HG03045 (cell line): ENCODE measurements at regions not wholly inside any gene's neighbourhood (a gene's known extent, or its start where the extent isn't known, plus 50 kb on each side); places are given as distances from the start of the nearest gene placed in this dataset.
"Not testable (repeated sequence)": the region's sequence is repeated elsewhere in the genome, so short reads cannot be mapped to it uniquely, and the experiment has no call there.

ENCODE experiments used
- ATAC-seq: cut with Tn5 transposase; IDR thresholded peaks from one replicate; pipeline ENCODE4 v1.9.1; 2021; ENCODE audit warnings: mild to moderate bottlenecking, moderate library complexity; ENCODE audit not compliant: unreplicated experiment

DNA sequence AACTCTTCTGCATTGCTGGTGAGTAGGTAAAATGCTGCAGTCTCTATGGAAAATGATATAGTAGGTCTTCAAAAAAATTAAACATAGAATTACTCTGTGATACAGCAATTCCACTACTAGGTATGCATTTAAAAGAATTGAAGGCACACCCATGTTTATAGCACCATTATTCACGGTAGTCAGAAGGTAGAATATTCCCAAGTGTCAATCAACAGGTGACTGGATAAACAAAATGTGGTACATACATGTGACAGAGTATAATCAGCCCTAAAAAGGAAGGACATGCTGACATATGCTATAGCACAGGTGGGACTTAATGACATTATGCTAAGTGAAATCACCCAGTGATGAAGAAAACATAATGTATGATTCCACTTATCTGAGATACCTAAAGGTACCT, 123.3 kb downstream of the CCER1 start:
- ATAC-seq, result no peak

DNA sequence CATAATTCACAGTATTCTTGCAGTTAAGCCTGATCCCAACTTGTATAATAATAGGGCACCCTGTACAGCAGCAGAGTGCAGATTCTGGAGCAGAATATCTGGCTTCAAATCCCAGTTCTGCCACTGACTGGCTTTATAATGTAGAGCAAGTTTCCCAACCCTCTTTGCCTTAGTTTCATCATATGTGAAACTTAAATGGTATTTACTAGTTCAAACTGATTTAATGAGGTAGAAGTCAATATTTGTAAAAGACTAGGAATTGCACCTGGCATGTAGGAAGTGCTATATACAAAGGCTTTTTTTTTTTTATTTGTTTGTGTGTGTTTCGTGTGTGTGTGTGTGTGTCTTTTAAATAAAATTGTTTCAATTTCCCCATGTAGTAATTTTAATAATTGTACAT, 125.9 kb downstream of the CCER1 start:
- ATAC-seq, result no peak

DNA sequence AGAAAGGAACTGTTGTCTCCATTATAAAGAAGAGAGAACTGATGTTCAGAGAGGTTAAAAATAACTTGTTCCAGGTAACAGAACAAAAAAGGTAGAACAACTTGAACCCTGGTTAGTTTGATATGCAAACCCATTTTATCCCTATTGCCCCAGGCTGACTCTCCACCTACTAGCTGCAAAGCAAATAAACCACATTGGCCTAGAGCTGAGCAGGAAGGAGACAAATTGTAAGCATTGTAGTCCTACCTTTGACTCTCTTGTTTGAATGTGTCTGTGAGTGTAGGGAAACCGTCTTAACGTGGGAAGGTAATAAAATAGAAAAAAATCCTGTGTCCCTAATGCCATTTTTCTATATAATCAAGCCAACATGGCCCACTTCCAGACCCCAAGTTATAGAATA, 126.4 kb downstream of the CCER1 start:
- no peak for ATAC-seq

DNA sequence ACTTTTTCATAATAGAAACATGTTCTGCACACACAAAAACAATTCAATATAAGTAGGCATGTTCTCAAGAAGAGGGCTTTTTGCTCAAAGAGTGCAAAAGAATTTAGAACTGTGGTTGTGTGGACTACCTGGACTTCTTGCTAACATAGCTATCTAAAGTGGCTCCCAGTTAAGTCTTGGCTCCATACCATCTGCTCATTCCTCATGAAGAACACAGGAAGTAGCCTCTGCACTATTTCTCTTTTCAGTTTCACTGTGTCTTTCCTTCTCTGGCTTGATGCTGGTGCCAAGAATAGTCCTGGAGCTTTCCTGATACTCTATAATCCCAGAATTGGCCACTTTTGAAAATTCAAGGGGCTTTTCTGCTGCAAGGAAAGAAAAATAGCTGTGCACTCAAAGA, 127.4 kb downstream of the CCER1 start:
- no peak for ATAC-seq

DNA sequence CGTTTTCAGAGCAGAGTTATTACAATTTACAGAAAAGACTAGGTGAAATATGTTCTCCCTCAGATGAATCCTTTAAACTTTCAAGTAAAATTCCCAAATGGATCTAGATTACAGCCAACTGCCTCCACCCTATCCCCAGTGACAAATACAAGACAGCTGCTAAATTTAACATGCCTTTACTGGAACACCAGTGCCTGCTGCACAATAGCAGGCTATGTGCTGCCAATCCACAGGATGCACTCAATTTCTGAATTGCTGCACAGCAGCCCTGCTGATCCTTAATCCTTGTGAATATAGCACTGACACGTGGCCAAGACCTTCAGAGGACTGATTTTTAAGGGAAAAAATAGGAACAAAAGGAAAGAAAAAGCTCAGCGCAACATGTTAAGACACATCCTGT, 128.9 kb downstream of the CCER1 start:
- ATAC-seq, result no peak

DNA sequence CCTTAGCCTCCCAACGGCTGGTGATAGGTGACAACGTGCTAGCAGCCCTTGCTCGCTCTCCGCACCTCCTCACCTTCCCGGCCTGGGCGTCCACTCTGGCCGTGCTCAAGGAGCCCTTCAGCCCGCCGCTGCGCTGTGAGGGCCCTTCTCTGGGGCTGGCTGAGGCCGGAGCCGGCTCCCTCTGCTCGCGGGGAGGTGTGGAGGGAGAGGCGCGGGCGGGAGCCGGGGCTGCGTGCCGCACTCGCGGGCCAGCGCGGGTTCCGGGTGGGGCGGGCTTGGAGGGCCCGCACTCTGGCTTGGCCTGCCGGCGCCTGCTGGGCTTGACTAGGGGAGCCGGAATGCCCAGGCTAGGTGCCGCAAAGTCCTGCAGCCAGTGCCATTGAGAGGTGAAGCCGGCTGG, 131.1 kb downstream of the CCER1 start:
- ATAC-seq, result no peak

DNA sequence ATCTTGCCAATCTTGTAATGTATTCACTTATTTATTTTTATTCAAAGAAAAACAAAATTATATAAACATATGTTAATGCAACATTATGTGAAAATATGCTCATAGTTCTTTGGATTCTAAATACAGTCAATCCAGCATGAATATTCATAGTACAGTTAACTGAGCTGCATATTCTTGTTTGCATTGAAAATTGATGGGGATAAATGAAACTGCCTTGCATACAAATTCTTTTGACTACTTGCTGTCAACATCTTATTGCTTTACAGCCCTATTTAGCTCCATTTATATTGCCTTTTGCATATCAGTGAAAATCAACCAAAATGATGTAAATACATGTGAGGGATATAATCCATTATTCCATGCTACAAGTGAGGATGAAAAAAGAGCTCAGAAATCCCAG, 135.3 kb downstream of the CCER1 start:
- ATAC-seq, result no peak

DNA sequence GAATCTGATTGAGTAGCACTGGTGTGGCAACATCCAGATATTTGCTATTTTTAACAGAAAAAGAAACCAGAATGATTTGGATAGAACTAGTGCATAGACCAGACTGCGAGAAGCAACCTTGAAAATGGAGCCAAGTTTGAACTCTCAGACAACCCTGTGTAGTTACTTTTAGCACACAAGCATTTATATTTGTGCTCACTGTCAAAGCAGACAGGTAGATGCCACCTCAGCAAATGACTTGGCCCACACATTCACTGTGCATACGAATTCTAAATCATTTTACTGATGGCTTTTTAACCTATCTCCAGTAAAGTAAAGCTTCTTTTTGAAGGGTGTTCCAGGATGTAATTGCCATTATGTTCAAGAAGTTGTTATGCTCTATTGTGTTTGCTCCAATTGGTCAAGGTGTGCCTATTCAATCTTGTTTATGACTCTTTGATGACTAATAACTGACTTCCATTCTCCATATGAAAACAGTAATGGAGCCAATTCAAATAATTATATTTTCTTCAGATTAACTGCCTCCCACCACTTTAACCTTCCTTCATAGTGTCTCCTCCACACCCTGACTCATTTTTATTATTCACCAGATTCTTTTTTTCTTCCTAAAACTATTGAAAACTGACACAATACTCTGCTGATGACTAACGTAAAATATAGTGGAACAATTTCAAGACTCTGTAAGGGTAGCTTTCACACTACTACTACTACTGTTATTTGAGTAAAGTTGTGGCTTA, 138.5 kb downstream of the CCER1 start:
- no peak for ATAC-seq

DNA sequence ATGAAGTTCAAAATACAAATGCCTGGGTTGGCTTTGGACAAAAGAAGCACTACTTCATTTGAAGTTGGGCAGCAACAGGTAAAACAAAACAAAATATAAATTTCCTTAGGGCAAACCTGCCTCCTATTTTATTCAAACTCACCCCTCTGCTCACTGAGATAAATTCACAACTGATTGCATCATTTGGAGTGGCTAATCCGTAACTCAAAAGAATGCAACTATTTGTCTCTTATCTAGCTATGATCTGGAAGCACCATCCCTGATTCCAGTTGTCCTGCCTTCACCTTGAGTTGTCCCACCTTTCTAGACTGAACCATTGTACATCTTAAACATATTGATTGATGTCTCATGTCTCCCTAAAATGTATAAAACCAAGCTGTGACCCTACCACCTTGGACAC, 145.0 kb downstream of the CCER1 start:
- no peak for ATAC-seq

DNA sequence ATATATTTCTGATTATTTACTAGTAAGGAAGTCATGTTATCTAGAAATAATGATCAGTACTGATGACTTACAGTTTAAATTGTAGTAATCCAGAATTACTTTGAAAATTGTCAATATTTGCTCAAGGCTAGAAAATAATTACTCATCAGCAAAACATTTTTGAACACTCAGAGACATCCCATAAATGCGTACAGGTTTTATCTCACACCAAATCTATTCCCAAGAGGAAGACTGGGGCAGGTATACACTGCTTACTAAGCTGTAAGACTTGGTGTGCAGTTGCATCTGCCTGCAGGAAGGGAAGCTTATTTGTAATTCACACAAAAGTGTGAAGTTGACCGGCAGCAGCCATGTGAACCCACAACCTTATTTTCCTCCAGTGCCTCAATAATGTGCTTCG, 146.4 kb downstream of the CCER1 start:
- ATAC-seq, result no peak

DNA sequence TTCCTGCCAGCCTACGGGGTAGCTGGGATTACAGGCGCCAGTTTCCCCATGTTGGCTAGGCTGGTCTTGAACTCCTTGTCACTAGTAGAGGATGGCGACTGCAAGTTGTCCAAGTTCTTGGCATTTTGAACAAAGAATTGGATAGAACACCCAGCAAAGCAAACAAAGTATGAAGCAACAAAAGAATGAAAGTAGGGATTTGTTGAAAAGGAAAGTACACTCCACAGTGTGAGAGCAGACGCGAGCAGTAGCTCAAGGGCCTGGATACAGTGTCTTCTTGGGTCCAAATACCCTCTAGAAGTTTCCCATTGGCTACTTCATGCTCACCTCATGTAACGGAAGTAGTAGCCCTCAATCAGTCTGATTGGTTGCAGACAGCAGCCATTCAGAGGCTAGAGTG, 152.2 kb downstream of the CCER1 start:
- no peak for ATAC-seq

DNA sequence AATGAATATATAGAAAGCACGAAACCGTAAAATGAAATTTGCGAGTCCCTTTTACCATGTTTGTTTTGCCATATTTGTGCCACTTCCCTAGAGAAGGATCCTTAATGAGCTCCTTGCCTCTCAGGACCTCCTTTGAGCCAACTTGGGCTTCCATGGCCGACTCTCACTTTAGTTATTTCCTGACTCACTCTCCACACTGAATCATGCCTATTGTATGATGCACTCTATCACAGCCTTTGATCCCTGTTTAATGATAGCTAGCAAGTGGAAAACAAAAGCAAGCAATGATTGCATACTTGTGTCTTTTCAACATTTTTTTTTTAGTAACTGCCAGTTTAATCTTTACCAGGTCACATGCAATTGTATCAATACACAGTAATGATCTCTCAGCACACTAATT, 153.2 kb downstream of the CCER1 start:
- no peak for ATAC-seq

DNA sequence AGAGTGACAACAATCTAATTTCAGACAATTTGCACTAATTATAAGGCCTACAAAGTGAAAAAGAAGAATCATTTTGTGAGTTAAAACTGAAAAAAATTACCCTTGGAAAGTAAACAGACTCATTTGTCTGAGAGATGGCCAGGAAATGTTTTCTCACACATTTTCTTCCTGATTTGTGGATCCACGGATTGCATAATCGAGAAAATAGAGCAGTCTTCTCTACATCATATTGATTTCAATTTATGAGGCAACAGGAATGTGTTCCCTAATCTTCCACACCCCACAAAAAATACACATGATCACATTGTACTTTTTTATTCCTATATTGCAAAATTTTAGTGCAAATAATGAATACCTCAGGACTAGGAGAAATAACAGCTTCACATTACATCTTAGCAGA, 160.8 kb downstream of the CCER1 start:
- no peak for ATAC-seq

DNA sequence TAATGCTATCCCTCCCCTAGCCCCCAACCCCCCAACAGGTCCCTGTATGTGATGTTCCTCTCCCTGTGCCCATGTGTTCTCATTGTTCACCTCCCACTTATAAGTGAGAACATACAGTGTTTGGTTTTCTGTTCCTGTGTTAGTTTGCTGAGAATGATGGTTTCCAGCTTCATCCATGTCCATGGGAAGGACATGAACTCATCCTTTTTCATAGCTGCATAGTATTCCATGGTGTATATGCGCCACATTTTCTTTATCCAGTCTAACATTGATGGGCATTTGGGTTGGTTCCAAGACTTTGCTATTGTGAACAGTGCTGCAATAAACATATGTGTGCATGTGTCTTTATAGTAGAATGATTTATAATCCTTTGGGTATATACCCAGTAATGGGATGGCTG, 162.3 kb downstream of the CCER1 start:
- ATAC-seq, result not testable (repeated sequence)

DNA sequence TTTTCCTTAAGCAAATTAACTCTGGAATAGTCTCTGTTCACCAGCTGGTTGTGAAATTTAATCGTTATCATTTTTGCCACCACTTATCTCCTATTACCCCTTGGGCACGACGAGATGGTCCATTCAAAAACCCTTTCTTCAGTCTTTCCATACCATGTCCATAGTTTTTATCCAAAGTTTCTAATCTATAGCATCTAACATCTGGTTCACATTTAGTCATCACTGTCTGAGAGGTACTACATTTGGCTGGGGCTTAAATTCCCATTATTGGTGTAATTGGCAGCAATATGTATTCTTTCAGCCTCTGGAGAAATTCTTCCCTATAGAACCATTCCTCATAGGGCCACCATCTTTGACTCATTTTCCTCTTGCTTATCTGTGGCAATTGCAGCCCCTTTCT, 163.5 kb downstream of the CCER1 start:
- no peak for ATAC-seq

DNA sequence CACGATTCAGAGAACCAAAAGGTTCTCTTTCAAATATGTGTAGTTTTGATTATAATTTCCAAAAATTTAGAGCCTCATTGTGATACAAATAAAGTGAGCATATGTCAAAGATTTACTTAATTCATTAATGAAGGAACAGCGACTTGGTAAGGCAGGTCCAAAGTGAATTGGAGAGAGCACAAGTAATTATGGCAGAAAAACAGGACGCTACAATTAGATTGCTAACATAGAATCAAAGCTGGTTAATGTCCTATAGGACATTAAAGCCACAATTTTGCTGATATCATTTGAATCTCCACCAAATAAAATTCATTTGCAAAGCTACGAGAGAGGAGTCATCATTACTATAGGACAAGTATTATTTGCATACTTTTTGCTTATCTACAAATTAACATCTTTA, 164.2 kb downstream of the CCER1 start:
- ATAC-seq, result no peak

DNA sequence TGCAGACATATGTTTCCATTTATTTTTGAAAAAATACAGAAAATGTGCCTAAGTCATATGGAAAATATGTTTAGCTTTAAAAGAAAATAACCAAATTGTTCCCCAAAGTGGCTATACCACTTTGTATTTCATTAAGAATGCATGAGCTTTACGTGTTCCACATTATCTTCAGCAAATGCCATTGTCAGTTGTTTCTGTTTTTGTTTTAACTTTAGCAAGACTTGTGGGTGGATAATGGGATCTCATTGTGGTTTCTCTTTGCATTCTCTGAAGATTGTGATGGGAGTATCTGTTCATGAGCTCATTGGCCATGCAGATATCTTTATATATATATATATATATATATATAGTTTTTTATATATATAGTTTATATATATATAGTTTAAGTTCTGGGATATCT, 181.5 kb downstream of the CCER1 start:
- ATAC-seq, result no peak

DNA sequence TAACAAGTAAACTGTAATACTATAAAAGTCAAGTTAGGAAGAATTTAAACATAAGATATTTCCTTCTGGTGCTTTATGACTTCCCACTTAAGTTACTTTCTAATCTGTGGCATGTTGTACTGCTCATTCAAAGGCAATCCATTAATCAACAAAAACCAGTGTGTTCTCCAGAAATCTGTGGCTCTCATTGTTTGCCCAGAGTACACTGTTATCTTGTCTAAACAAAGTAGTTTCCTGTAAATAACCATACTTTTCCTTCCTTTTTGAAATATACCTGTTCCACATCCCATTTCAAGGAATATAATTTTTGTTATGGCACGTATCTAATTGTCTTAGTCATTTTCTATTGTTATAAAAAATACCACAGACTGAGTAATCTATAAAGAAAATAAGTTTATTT, 184.1 kb downstream of the CCER1 start:
- ATAC-seq, result no peak

DNA sequence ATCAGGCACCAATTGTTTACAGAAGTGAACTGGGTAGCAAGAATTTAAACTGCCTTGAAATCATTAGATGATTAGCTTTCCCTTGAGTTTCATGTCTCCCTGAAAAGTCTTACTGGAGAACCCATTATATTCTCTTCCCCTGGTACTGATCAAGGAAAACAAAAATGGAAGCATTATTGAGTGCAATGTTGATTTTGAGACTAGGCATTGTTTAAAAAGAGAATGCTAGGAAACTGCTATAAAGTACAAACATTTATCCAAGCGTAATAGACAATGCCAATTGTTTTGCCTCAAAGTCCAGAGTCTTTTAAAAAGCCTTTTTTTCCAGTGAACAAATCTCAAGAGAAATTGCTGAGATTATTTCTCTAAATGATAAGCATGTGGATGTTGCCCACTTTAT, 197.0 kb downstream of the CCER1 start:
- ATAC-seq, result no peak

DNA sequence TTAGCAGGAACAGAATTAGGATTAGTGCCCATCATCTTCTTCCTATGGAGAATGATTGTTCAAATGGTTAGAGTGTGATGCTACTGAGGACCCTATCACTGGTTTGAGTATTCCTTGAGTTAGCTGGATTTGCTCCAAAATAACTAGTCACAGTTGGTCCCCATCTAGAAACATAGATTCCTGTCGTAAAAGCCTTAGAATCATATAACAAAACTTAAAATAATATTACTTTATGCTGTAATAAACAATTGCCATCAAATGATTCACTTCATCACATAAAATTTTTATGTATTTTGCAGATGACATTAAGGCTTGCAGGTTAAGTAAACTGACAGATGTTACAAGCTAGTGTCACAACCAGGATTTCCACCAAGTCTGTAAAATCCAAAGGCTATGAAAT, 209.8 kb downstream of the CCER1 start:
- ATAC-seq, result no peak

DNA sequence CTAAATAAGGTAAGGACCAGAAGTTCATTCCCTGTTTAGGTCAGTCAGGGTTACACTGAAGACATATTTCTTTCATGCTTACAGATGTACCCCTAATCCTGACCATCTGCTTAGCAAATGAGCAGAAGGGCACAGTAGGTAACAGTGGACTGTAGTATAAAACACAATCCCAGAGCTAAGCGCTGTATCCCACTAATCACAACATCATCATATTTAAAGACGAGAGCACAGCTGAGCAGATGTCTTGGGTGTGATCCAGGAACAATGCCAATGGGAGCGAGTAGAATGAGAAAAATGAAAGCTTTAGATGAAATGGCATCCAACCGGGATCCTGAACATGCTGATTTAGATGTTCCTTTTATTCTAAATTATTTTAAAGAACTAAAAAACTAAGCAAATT, 213.4 kb downstream of the CCER1 start:
- no peak for ATAC-seq

DNA sequence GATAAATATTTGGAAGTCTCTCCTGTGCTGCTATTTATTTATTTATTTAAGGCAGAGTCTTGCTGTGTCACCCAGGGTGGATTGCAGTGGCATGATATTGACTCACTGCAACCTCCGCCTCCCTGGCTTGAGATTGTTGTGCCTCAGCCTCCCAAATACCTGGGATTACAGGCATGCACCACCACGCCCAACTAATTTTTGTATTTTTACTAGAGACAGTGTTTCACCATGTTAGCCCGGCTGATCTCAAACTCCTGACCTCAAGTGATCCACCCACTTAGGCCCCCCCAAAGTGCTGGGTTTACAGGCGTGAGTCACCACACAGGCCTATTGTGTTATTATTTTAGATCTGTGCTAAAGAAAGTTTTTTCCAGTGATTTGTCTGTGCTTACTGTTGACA, 225.2 kb downstream of the CCER1 start:
- no peak for ATAC-seq

DNA sequence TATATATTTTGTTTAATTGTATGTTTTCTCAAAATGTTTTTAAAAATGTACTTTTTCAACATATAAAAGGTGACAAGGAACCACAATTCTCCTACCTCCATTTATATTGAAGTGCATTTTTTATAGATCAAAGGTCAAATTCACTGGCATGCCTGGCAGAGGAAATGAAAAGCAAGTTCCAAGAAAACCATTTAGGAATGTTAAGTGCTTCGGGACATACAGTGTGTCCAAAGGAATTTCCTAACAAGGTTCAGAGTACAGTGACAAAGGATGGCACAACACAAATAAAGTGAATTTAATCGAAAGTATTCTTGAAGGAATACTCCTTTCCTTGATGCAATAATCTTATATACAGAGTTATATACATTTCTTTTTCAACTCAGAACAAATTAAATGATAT, 242.3 kb downstream of the CCER1 start:
- ATAC-seq, result no peak
